Natural killer cell (primary cell): ENCODE measurements at regions not wholly inside any gene's neighbourhood (a gene's known extent, or its start where the extent isn't known, plus 50 kb on each side); places are given as distances from the start of the nearest gene placed in this dataset.

Experiments used
- ATAC-seq, 3 donors: fragments of 150-1000 bp in 2 of 3; fragments of 200-7000 bp in 1 of 3; cut with Tn5 transposase; 1 replicate in 1 of 3; 2 replicates in 2 of 3; pipeline ENCODE4 v1.10.0; 2021; ENCODE audit warnings: mild to moderate bottlenecking in 2 of 3, moderate library complexity in 2 of 3
- DNase-seq, 2 donors: peaks; one replicate each; pipeline versions ENCODE4 v3.0.0 to v3.0.0-alpha.2; 2013 to 2021; ENCODE audit warnings: mixed read lengths in 1 of 2
- H3K27ac ChIP-seq: one replicate; pipeline ENCODE4 v1.5.1; 2013; ENCODE audit warnings: mild to moderate bottlenecking, low read length
- H3K27me3 ChIP-seq: one replicate; pipeline ENCODE4 v1.6.1; 2013; ENCODE audit warnings: low read length; ENCODE audit not compliant: control insufficient read depth, insufficient read depth
- H3K36me3 ChIP-seq: one replicate; pipeline ENCODE4 v1.6.1; 2013; ENCODE audit warnings: low read length; ENCODE audit not compliant: control insufficient read depth, insufficient read depth
- H3K4me1 ChIP-seq: one replicate; pipeline ENCODE4 v1.6.1; 2013; ENCODE audit warnings: low read length; ENCODE audit not compliant: control insufficient read depth, insufficient read depth
- H3K4me3 ChIP-seq: one replicate; pipeline ENCODE4 v1.5.1; 2013; ENCODE audit warnings: low read length
- H3K9me3 ChIP-seq: one replicate; pipeline ENCODE4 v1.6.1; 2013; ENCODE audit warnings: low read length; ENCODE audit not compliant: control insufficient read depth, insufficient read depth
- H3K27ac Mint-ChIP-seq, 2 donors: one replicate each; pipeline ENCODE4 v1.8.0; 2022; ENCODE audit warnings: mild to moderate bottlenecking in 2 of 2, mixed read lengths in 2 of 2, moderate library complexity in 1 of 2
- H3K27me3 Mint-ChIP-seq, 2 donors: one replicate each; pipeline ENCODE4 v1.8.0; 2022; ENCODE audit warnings: low read depth in 2 of 2, mixed read lengths in 2 of 2
- H3K36me3 Mint-ChIP-seq: one replicate; pipeline ENCODE4 v1.8.0; 2022; ENCODE audit warnings: mixed read lengths
- H3K4me1 Mint-ChIP-seq, 2 donors: one replicate each; pipeline ENCODE4 v1.8.0; 2022; ENCODE audit warnings: mixed read lengths in 2 of 2
- H3K4me3 Mint-ChIP-seq: one replicate; pipeline ENCODE4 v1.8.0; 2022; ENCODE audit warnings: mild to moderate bottlenecking, moderate library complexity, mixed read lengths
- H3K9me3 Mint-ChIP-seq, 2 donors: one replicate each; pipeline ENCODE4 v1.8.0; 2022; ENCODE audit warnings: mixed read lengths in 2 of 2
- CTCF ChIP-seq: fragments of 200-600 bp; IDR thresholded peaks from one replicate; pipeline ENCODE4 v1.8.0; 2022; ENCODE audit warnings: antibody characterized with exemption
- WGBS: methylation state at CpG from one replicate; pipeline ENCODE4 v1.1.7; 2013; ENCODE audit warnings: missing lambda C conversion rate; ENCODE audit not compliant: insufficient coverage; 5-methylcytosine and 5-hydroxymethylcytosine counted together
- intact Hi-C: fragments of 100-400 bp; cut with micrococcal nuclease; formaldehyde crosslinking; loops from one replicate; pipeline ENCODE4 v1.14.2; 2022

GRCh38 chr5:4580772-4581171 is 559.4 kb upstream of the ADAMTS16 start:
- H3K9me3 Mint-ChIP-seq: peaks cover 7 to 8% of the 10 kb centered on the region in 2 donors
- H3K27me3 Mint-ChIP-seq: no peaks in the 10 kb centered on the region
- no peak overlapping the region for H3K4me3 Mint-ChIP-seq
- intact Hi-C loops: no loop called here
- H3K27ac ChIP-seq: no peak overlapping the region
- ATAC-seq: no peak
- no peaks in the 10 kb centered on the region for H3K4me1 Mint-ChIP-seq
- peaks cover 6% of the 10 kb centered on the region for H3K9me3 ChIP-seq
- no peak overlapping the region for H3K4me3 ChIP-seq
- WGBS: 92% methylated on average over 19 of the region's 19 CpGs
- TF ChIP-seq CTCF: no peak
- no peaks in the 10 kb centered on the region for H3K36me3 Mint-ChIP-seq
- no peaks in the 10 kb centered on the region for H3K36me3 ChIP-seq
- H3K27me3 ChIP-seq: no peaks in the 10 kb centered on the region
- no peaks in the 10 kb centered on the region for H3K4me1 ChIP-seq
- no peak overlapping the region for H3K27ac Mint-ChIP-seq
- DNase-seq: no peak

- peaks cover 8% of the 10 kb centered on the region for H3K9me3 ChIP-seq
- ATAC-seq (peak in 1 of 3 donors; percentile 24), DNase-seq (no peak)
- no peak for TF ChIP-seq CTCF
- H3K27ac Mint-ChIP-seq: no peak overlapping the region
- H3K27me3 ChIP-seq: no peaks in the 10 kb centered on the region
- no peaks in the 10 kb centered on the region for H3K4me1 ChIP-seq
- no peaks in the 10 kb centered on the region for H3K4me1 Mint-ChIP-seq
- H3K4me3 ChIP-seq: no peak overlapping the region
- H3K9me3 Mint-ChIP-seq: peaks cover 8 to 10% of the 10 kb centered on the region in 2 donors
- H3K27me3 Mint-ChIP-seq: no peaks in the 10 kb centered on the region
- H3K4me3 Mint-ChIP-seq: no peak overlapping the region
- WGBS: 94% methylated on average over 16 of the region's 16 CpGs
- intact Hi-C loops: no loop called here
- H3K36me3 Mint-ChIP-seq: no peaks in the 10 kb centered on the region
- H3K36me3 ChIP-seq: no peaks in the 10 kb centered on the region
- H3K27ac ChIP-seq: no peak overlapping the region
These were observed 558.8 kb upstream of the ADAMTS16 start for GRCh38 chr5:4581289-4581688.

- H3K27me3 Mint-ChIP-seq: no peaks in the 10 kb centered on the region
- no peak for TF ChIP-seq CTCF
- no peak for DNase-seq
- H3K27ac ChIP-seq: no peak overlapping the region
- peaks cover 7 to 15% of the 10 kb centered on the region in 2 donors for H3K9me3 Mint-ChIP-seq
- peaks cover 4% of the 10 kb centered on the region for H3K9me3 ChIP-seq
- intact Hi-C loops: no loop called here
- no peaks in the 10 kb centered on the region for H3K27me3 ChIP-seq
- no peak overlapping the region for H3K27ac Mint-ChIP-seq
- H3K4me1 Mint-ChIP-seq: no peaks in the 10 kb centered on the region
- H3K4me1 ChIP-seq: no peaks in the 10 kb centered on the region
- H3K4me3 ChIP-seq: no peak overlapping the region
- WGBS: 86% methylated on average over 8 of the region's 8 CpGs
- no peak for ATAC-seq
- H3K36me3 Mint-ChIP-seq: no peaks in the 10 kb centered on the region
- H3K4me3 Mint-ChIP-seq: no peak overlapping the region
- H3K36me3 ChIP-seq: no peaks in the 10 kb centered on the region
These were observed 555.1 kb upstream of the ADAMTS16 start for GRCh38 chr5:4584982-4585381.

- Mint-ChIP-seq H3K27ac (no peak overlapping the region), H3K9me3 (peaks cover 12% of the 10 kb centered on the region in 2 donors)
- WGBS: 83% methylated on average over 6 of the region's 6 CpGs
These were observed 526.7 kb upstream of the ADAMTS16 start for GRCh38 chr5:4613440-4613839.

More at GRCh38 chr5:4613440-4613839, 526.7 kb upstream of the ADAMTS16 start:
- TF ChIP-seq CTCF: no peak
- Histone ChIP-seq H3K36me3 (no peaks in the 10 kb centered on the region), H3K9me3 (peaks cover 2% of the 10 kb centered on the region), H3K4me3 (no peak overlapping the region), H3K27ac (no peak overlapping the region), H3K27me3 (no peaks in the 10 kb centered on the region), H3K4me1 (no peaks in the 10 kb centered on the region)
- intact Hi-C loops: no loop called here
- Mint-ChIP-seq H3K4me1 (no peaks in the 10 kb centered on the region), H3K4me3 (no peak overlapping the region), H3K27me3 (no peaks in the 10 kb centered on the region), H3K36me3 (peaks cover 7% of the 10 kb centered on the region)
- ATAC-seq: no peak
- DNase-seq: no peak
